Loucy (cell line): ENCODE measurements at regions not wholly inside any gene's neighbourhood (a gene's known extent, or its start where the extent isn't known, plus 50 kb on each side); places are given as distances from the start of the nearest gene placed in this dataset.

ENCODE experiments used
- H2AFZ ChIP-seq: fragments of 200-600 bp; sonication (generic); 2 replicates; pipeline ENCODE4 v1.6.0; 2016; ENCODE audit warnings: antibody characterized with exemption, mild to moderate bottlenecking, low read length, moderate library complexity
- H3F3A ChIP-seq: fragments of 200-600 bp; 2 replicates; pipeline ENCODE4 v1.6.0; 2016; ENCODE audit warnings: antibody characterized with exemption, low read depth, mild to moderate bottlenecking
- H3K27me3 ChIP-seq: fragments of 200-600 bp; sonication (generic); 2 replicates; pipeline ENCODE4 v1.6.1; 2014; ENCODE audit warnings: low read length, mild to moderate bottlenecking; ENCODE audit not compliant: insufficient read depth, poor library complexity, severe bottlenecking
- H3K36me3 ChIP-seq: fragments of 200-600 bp; sonication (generic); 2 replicates; pipeline ENCODE4 v1.6.1; 2016; ENCODE audit warnings: low read length; ENCODE audit not compliant: insufficient read depth
- H3K4me1 ChIP-seq: fragments of 200-600 bp; sonication (generic); 2 replicates; pipeline ENCODE4 v1.5.1; 2014; ENCODE audit warnings: low read length, mild to moderate bottlenecking; ENCODE audit not compliant: insufficient read depth, poor library complexity, severe bottlenecking
- H3K4me2 ChIP-seq: fragments of 200-600 bp; sonication (generic); 2 replicates; pipeline ENCODE4 v1.6.0; 2014; ENCODE audit warnings: antibody characterized with exemption, low read length, low read depth, mild to moderate bottlenecking; ENCODE audit not compliant: poor library complexity, severe bottlenecking
- H3K4me3 ChIP-seq: fragments of 200-600 bp; sonication (generic); 2 replicates; pipeline ENCODE4 v1.5.1; 2014; ENCODE audit warnings: low read length, mild to moderate bottlenecking, mixed read lengths; ENCODE audit not compliant: poor library complexity, severe bottlenecking
- H3K79me2 ChIP-seq: fragments of 200-600 bp; sonication (generic); 2 replicates; pipeline ENCODE4 v1.6.1; 2014; ENCODE audit warnings: low read length; ENCODE audit not compliant: insufficient read depth
- H3K9ac ChIP-seq: fragments of 200-600 bp; sonication (generic); 2 replicates; pipeline ENCODE4 v1.6.0; 2014; ENCODE audit warnings: mild to moderate bottlenecking, low read depth, low read length, moderate library complexity; ENCODE audit not compliant: poor library complexity, severe bottlenecking
- H3K9me2 ChIP-seq: fragments of 200-600 bp; sonication (generic); replicated peaks from 2 replicates; pipeline ENCODE4 v1.6.1; 2016; ENCODE audit warnings: low read depth, low read length, mixed read lengths
- H3K9me3 ChIP-seq: fragments of 200-600 bp; sonication (generic); 2 replicates; pipeline ENCODE4 v1.6.1; 2014; ENCODE audit warnings: mild to moderate bottlenecking, antibody characterized with exemption, low read length, low read depth; ENCODE audit not compliant: insufficient read depth
- H4K20me1 ChIP-seq: fragments of 200-600 bp; sonication (generic); 2 replicates; pipeline ENCODE4 v1.6.0; 2014; ENCODE audit warnings: antibody characterized with exemption, low read length, mild to moderate bottlenecking; ENCODE audit not compliant: insufficient read depth, poor library complexity, severe bottlenecking
- EZH2phosphoT487 ChIP-seq: fragments of 200-600 bp; IDR thresholded peaks from 2 replicates; pipeline ENCODE4 v1.6.1; 2018; ENCODE audit warnings: antibody characterized with exemption, mild to moderate bottlenecking, moderate library complexity, borderline replicate concordance
- TF ChIP-seq, protein P1 (sequence below): fragments of 200-600 bp; sonication (generic); conservative IDR thresholded peaks from 2 replicates; pipeline ENCODE4 v1.5.1; 2014; ENCODE audit warnings: mild to moderate bottlenecking, antibody characterized with exemption, low read length

DNA sequence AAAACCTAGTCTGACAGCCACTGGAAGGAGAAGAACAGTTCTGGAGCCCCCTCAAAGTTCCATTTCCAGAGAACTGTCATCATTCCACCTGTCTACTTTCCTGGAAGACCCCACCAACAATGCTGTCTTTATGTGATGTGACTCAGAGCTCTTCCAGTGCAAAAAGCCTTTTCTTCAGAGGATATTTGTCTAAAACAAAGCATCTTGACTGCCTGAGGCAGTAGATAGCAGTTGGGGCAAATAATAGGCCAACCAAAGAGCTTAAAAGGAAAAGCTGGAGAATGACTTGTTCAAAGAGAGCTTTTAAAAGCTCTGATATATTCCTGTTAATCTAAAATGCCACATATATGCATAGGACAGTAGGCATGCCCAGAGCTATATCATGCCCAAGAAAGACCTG is 62.6 kb downstream of the MIS18A start:
- Histone ChIP-seq H3K79me2 (no peaks in the 10 kb centered on the region), H3K9ac (no peak overlapping the region), H3K4me3 (no peak overlapping the region), H3F3A (no peaks in the 10 kb centered on the region), H2AFZ (no peak overlapping the region), H3K4me1 (no peaks in the 10 kb centered on the region), H3K27me3 (no peaks in the 10 kb centered on the region), H3K36me3 (no peaks in the 10 kb centered on the region), H4K20me1 (no peaks in the 10 kb centered on the region), H3K9me2 (no peaks in the 10 kb centered on the region), H3K9me3 (peaks cover 6% of the 10 kb centered on the region; the same call in 1 of the 2 replicates), H3K4me2 (no peak overlapping the region)
- no peak for TF ChIP-seq EZH2phosphoT487
- TF ChIP-seq, protein P1, sequence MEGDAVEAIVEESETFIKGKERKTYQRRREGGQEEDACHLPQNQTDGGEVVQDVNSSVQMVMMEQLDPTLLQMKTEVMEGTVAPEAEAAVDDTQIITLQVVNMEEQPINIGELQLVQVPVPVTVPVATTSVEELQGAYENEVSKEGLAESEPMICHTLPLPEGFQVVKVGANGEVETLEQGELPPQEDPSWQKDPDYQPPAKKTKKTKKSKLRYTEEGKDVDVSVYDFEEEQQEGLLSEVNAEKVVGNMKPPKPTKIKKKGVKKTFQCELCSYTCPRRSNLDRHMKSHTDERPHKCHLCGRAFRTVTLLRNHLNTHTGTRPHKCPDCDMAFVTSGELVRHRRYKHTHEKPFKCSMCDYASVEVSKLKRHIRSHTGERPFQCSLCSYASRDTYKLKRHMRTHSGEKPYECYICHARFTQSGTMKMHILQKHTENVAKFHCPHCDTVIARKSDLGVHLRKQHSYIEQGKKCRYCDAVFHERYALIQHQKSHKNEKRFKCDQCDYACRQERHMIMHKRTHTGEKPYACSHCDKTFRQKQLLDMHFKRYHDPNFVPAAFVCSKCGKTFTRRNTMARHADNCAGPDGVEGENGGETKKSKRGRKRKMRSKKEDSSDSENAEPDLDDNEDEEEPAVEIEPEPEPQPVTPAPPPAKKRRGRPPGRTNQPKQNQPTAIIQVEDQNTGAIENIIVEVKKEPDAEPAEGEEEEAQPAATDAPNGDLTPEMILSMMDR = no peak

DNA sequence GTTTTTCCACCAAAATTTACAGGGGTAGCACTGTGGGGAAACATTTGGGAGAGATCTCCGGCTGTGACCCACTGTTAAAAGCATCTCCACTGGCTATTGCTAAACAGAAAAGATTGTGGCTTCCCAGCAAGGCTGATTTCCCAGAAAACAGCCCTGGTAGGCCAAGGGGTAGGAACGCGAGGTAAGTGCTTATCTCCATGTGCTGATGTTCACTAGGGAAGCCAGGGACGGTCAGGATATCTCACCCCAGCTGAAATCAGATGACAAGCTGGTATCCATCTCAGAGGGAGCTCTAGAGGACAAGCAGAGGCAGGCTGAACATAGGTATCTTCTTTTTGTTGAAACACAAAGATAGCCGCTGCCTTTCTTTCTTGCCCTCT is 63.6 kb downstream of the MIS18A start:
- no peaks in the 10 kb centered on the region for H4K20me1 ChIP-seq
- no peak overlapping the region for H3K4me3 ChIP-seq
- H3K27me3 ChIP-seq = no peaks in the 10 kb centered on the region
- H3K9me2 ChIP-seq = no peaks in the 10 kb centered on the region
- H3K9ac ChIP-seq = no peak overlapping the region
- no peaks in the 10 kb centered on the region for H3K79me2 ChIP-seq
- H3K4me1 ChIP-seq = no peaks in the 10 kb centered on the region
- TF ChIP-seq, protein P1 = no peak
- TF ChIP-seq EZH2phosphoT487 = no peak
- H3K36me3 ChIP-seq = no peaks in the 10 kb centered on the region
- H3K4me2 ChIP-seq = no peak overlapping the region
- H3K9me3 ChIP-seq = peaks cover 6% of the 10 kb centered on the region; the same call in 1 of the 2 replicates
- no peak overlapping the region for H2AFZ ChIP-seq
- H3F3A ChIP-seq = no peaks in the 10 kb centered on the region

DNA sequence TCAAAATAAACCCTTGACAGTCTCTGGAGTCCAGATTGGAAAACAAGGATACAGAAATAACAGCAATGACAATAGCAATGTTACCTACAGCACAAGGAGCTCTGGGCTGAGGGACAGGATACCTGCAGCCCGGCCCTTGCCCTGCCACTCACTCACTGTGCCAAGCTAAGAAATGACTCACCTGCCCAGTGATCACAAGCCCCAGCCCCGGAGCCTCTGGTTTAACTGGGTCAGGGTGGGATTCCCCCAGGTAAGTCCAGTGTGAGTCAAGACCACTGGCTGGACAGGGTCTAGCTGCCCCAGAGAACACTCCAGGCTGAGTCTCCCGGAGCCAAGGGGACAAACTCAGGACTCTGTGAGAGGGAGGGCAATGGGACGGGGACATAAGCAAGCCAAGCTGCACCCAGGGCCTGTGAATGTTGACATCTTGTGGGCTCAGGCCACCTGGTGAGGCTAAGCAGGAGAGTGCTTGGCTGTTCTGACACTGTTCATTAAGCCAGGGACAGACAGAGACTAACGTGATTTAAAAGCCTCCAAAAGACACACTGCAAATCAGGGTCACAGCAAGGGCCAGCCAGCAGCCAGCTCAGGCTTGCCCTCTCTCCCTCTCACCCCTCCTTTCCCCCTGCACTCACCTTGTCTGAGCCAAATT is 64.1 kb downstream of the MIS18A start:
- H3K4me1 ChIP-seq = no peaks in the 10 kb centered on the region
- no peaks in the 10 kb centered on the region for H4K20me1 ChIP-seq
- H3K27me3 ChIP-seq = no peaks in the 10 kb centered on the region
- H3F3A ChIP-seq = no peaks in the 10 kb centered on the region
- H3K9me2 ChIP-seq = no peaks in the 10 kb centered on the region
- H3K4me3 ChIP-seq = no peak overlapping the region
- H3K9ac ChIP-seq = no peak overlapping the region
- H3K9me3 ChIP-seq = peaks cover 6% of the 10 kb centered on the region; the same call in 1 of the 2 replicates
- no peaks in the 10 kb centered on the region for H3K36me3 ChIP-seq
- H2AFZ ChIP-seq = no peak overlapping the region
- H3K79me2 ChIP-seq = no peaks in the 10 kb centered on the region
- no peak for TF ChIP-seq EZH2phosphoT487
- TF ChIP-seq, protein P1 = no peak
- H3K4me2 ChIP-seq = no peak overlapping the region
